Spinal cord (tissue), 9 donors: ENCODE measurements at regions not wholly inside any gene's neighbourhood (a gene's known extent, or its start where the extent isn't known, plus 50 kb on each side); places are given as distances from the start of the nearest gene placed in this dataset.
A peak's percentile ranks its signal among the peaks of the same experiment; 100 is the strongest.

Experiments
- DNase-seq, 6 donors: peaks; one replicate each; pipeline versions ENCODE4 v3.0.0 to v3.0.0-alpha.2; 2013 to 2015; ENCODE audit warnings: low spot score in 6 of 6, low read depth in 4 of 6
- H3K27ac ChIP-seq: one replicate; pipeline ENCODE4 v1.5.1; 2013; ENCODE audit warnings: low read depth, low read length, control low read depth
- H3K27me3 ChIP-seq: one replicate; pipeline ENCODE4 v1.6.1; 2013; ENCODE audit warnings: low read length; ENCODE audit not compliant: control insufficient read depth, insufficient read depth
- H3K36me3 ChIP-seq: one replicate; pipeline ENCODE4 v1.6.1; 2013; ENCODE audit warnings: low read length; ENCODE audit not compliant: control insufficient read depth, insufficient read depth
- H3K4me1 ChIP-seq: one replicate; pipeline ENCODE4 v1.6.1; 2013; ENCODE audit warnings: low read length; ENCODE audit not compliant: control insufficient read depth, insufficient read depth
- H3K4me3 ChIP-seq: one replicate; pipeline ENCODE4 v1.5.1; 2013; ENCODE audit warnings: low read depth, low read length, control low read depth
- H3K9me3 ChIP-seq: one replicate; pipeline ENCODE4 v1.6.1; 2013; ENCODE audit warnings: low read length; ENCODE audit not compliant: control insufficient read depth, insufficient read depth
- WGBS: methylation state at CpG from one replicate; pipeline ENCODE4 v1.1.5; 2013; ENCODE audit warnings: missing lambda C conversion rate; ENCODE audit not compliant: insufficient coverage; 5-methylcytosine and 5-hydroxymethylcytosine counted together
- donor health status: healthy.

GRCh38 chr15:96180087-96180748, 150.3 kb upstream of the NR2F2 start:
- Histone ChIP-seq H3K36me3 (no peaks in the 10 kb centered on the region), H3K27ac (no peak overlapping the region), H3K27me3 (no peaks in the 10 kb centered on the region), H3K4me1 (no peaks in the 10 kb centered on the region), H3K4me3 (no peak overlapping the region), H3K9me3 (no peaks in the 10 kb centered on the region)
- WGBS, result 47% methylated on average over 11 of the region's 11 CpGs
- DNase-seq, result no peak

DNA sequence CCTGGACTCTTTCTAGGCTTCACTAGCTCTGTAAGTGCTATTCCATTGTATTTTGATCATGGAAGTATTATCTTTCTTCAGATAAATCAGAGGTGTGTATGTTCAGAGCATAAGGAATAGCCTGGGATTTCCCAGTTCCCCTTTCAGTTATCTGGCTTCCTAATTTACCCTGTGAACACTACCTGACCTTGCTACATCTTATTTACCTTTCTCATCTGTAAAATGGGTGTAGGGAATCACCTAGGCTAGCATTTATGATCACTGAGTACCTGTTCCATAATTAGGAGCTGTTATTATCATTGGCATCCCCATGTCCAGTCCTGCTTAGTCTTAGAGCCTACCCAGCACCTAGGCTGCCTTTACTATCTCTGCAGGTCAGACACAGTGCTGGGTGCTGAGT, 149.3 kb upstream of the NR2F2 start:
- Histone ChIP-seq H3K4me1 (no peaks in the 10 kb centered on the region), H3K9me3 (no peaks in the 10 kb centered on the region), H3K27ac (no peak overlapping the region), H3K4me3 (no peak overlapping the region), H3K27me3 (no peaks in the 10 kb centered on the region), H3K36me3 (no peaks in the 10 kb centered on the region)
- no peak for DNase-seq

GRCh38 chr15:96181873-96182301, 148.6 kb upstream of the NR2F2 start:
- Histone ChIP-seq H3K36me3 (no peaks in the 10 kb centered on the region), H3K4me1 (no peaks in the 10 kb centered on the region), H3K9me3 (no peaks in the 10 kb centered on the region), H3K27me3 (no peaks in the 10 kb centered on the region), H3K4me3 (no peak overlapping the region), H3K27ac (no peak overlapping the region)
- DNase-seq, result peak in 1 of 6 donors; percentile 50
- 71% methylated on average over 4 of the region's 8 CpGs for WGBS

DNA sequence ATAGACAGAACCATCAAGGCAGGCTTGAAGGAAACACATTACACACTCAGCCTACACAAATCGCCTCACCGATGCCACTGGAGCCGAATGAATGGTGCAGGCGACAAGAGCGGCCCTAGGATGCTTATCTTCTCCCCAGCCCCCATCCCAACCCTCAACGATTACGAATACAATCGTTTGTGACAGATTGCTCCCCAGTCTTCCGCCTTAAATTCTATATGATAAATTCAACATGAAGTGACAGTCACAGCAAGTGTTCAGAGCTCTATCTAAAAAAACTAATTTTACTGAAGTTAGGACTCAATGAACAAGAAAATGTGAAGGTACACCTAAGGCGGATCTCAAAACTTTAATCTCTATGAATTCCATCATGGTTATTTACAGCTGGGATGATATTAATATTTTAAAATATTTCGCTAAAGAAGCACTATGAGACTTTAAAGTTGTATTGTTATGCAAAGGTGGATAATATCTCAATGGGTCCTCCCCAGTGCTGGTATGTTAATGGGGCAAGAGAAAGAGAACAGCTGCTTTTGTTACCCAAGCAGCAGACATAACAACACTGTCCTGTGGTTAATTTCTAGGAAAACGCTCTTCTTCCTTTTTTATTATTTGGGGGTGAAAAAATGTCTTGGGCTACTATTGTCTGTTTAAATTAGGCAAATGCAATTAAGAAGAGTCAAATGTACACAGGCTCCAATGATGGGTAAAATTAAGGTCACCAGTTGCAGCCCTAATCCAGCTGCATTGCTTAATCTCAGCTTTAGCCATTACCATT, 147.6 kb upstream of the NR2F2 start:
- Histone ChIP-seq H3K4me3 (no peak overlapping the region), H3K9me3 (no peaks in the 10 kb centered on the region), H3K4me1 (no peaks in the 10 kb centered on the region), H3K27me3 (no peaks in the 10 kb centered on the region), H3K36me3 (no peaks in the 10 kb centered on the region), H3K27ac (no peak overlapping the region)
- WGBS, result 89% methylated on average over 9 of the region's 12 CpGs
- peak in 1 of 6 donors; percentile 27 for DNase-seq

DNA sequence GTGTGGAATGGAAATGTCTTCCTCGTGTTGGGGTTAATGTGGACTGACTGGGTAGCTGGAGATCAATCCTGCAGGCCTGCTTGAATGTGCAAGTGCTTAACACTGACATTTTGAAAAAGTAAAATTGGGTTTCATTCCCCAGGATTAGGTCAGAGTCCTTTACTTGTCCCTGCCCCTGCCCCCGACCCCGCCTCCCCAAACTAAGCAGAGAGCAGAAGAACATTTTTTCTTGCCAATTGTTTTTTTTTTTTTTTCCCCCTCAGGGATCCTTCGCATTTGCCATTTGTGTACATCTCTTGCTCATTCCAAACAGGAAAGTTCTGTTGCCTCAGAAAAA, 147.0 kb upstream of the NR2F2 start:
- no peaks in the 10 kb centered on the region for H3K4me1 ChIP-seq
- no peaks in the 10 kb centered on the region for H3K36me3 ChIP-seq
- H3K27me3 ChIP-seq, result no peaks in the 10 kb centered on the region
- H3K27ac ChIP-seq, result no peak overlapping the region
- 100% methylated on average over 1 of the region's 4 CpGs for WGBS
- H3K4me3 ChIP-seq, result no peak overlapping the region
- DNase-seq, result no peak
- no peaks in the 10 kb centered on the region for H3K9me3 ChIP-seq

DNA sequence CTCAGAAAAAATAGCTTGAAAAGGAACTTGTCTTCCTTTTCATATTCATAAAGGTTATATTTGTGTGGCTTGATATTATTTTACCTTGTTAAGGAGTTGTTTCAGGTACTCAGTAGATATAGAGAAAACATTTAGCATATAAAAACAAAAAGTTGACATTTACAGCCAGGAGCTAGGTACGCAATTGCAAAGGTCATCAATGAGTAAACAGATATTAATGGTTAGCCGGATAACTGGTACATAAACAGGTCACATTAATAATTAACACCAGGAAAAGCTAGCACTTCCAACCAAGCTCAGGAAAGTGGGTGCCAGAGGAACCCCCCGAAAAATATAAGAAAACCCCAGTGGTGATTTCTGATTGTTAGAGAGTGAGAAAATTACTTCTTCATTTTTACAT, 146.6 kb upstream of the NR2F2 start:
- Histone ChIP-seq H3K36me3 (no peaks in the 10 kb centered on the region), H3K4me3 (no peak overlapping the region), H3K9me3 (no peaks in the 10 kb centered on the region), H3K27me3 (no peaks in the 10 kb centered on the region), H3K4me1 (no peaks in the 10 kb centered on the region), H3K27ac (no peak overlapping the region)
- WGBS, result no CpG with 5 or more reads among the region's 3 CpGs
- no peak for DNase-seq

DNA sequence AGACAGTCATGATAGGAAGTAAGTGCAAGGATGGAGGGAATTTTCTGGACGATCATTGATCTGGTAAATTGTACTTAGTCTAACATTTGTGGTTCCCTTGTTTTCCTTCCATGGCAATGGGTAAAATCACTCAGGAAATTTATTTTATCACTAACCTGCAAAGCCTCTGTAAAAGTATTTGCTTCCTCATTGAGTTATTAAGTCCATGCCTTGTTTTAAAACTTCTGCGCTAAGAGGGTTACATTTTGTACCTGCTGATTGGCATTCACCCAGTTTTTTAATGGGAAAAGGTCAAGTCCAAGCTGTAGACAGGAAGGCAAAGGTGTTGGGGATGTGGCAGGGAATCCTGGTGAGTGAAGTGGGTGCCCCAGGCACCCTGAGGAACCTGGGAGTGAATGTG, 146.2 kb upstream of the NR2F2 start:
- no CpG with 5 or more reads among the region's 2 CpGs for WGBS
- no peaks in the 10 kb centered on the region for H3K9me3 ChIP-seq

DNA sequence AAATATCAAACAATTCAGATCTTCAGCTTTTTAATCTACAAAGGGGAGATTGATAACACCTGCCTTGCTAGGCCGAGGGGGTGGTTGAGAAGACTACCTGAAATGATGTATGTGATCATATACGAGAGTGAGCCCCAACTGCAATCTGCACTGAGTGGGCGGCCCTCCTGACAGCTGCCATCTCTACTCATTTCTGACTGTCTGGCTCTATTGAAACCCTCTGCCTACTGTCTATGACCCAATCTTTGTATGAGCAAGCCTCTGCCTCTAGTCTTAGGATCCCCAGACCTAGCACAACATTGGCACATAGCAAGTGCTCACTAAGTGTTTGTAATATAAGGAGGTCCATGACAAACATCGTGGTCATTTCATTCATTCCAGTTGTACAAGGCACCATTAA, 144.4 kb upstream of the NR2F2 start:
- H3K4me1 ChIP-seq, result no peaks in the 10 kb centered on the region
- no peak overlapping the region for H3K4me3 ChIP-seq
- no peaks in the 10 kb centered on the region for H3K27me3 ChIP-seq
- no peaks in the 10 kb centered on the region for H3K9me3 ChIP-seq
- WGBS, result no CpG with 5 or more reads among the region's 4 CpGs
- H3K36me3 ChIP-seq, result no peaks in the 10 kb centered on the region
- no peak for DNase-seq
- no peak overlapping the region for H3K27ac ChIP-seq

More for the DNA sequence above, 146.2 kb upstream of the NR2F2 start:
- no peaks in the 10 kb centered on the region for H3K4me1 ChIP-seq
- H3K4me3 ChIP-seq, result no peak overlapping the region
- no peaks in the 10 kb centered on the region for H3K27me3 ChIP-seq
- no peaks in the 10 kb centered on the region for H3K36me3 ChIP-seq
- no peak overlapping the region for H3K27ac ChIP-seq
- no peak for DNase-seq

- no peaks in the 10 kb centered on the region for H3K9me3 ChIP-seq
- WGBS, result 67% methylated on average over 2 of the region's 10 CpGs
- no peaks in the 10 kb centered on the region for H3K27me3 ChIP-seq
- H3K36me3 ChIP-seq, result no peaks in the 10 kb centered on the region
- no peak overlapping the region for H3K4me3 ChIP-seq
- H3K27ac ChIP-seq, result no peak overlapping the region
- H3K4me1 ChIP-seq, result no peaks in the 10 kb centered on the region
- DNase-seq, result no peak
Measured at GRCh38 chr15:96187341-96188305, 142.9 kb upstream of the NR2F2 start.
